ENCODE measurements at regions not wholly inside any gene's neighbourhood (a gene's known extent, or its start where the extent isn't known, plus 50 kb on each side); places are given as distances from the start of the nearest gene placed in this dataset.

- Histone ChIP-seq H3K4me3 (no peak overlapping the region), H3K4me1 (peaks cover 0 to 55% (median 4%) of the 10 kb centered on the region in 12 donors), H3K27ac (peak overlapping the region in 2 of 12 donors; percentile 9 to 18)
Measured at GRCh38 chr1:170306948-170307347, 161.2 kb downstream of the NTMT2 start.

GRCh38 chr1:170307426-170307825 is 161.7 kb downstream of the NTMT2 start:
- no peaks in the 10 kb centered on the region for H3K36me3 ChIP-seq
- peak overlapping the region in 1 of 12 donors; percentile 12 for H3K27ac ChIP-seq
- 48 to 67% (median 59%) methylated on average over 1 of the region's 1 CpG for WGBS, 4 donors
- peaks cover 0 to 55% (median 4%) of the 10 kb centered on the region in 12 donors for H3K4me1 ChIP-seq
- TF ChIP-seq CTCF (IDR thresholded peaks at IDR 0.05) (no peak), POLR2A (IDR thresholded peaks at IDR 0.05) (no peak)
- no peaks in the 10 kb centered on the region for H3K27me3 ChIP-seq
- DNase-seq (no peak), ATAC-seq (no peak)
- no peak overlapping the region for H3K4me3 ChIP-seq
- no peaks in the 10 kb centered on the region for H3K9me3 ChIP-seq
- intact Hi-C loops (cut with DNase I) = no loop called here

More at GRCh38 chr1:170306948-170307347, 161.2 kb downstream of the NTMT2 start:
- WGBS, 4 donors = 43 to 49% (median 48%) methylated on average over 2 of the region's 2 CpGs
- Histone ChIP-seq H3K27me3 (no peaks in the 10 kb centered on the region), H3K36me3 (no peaks in the 10 kb centered on the region), H3K9me3 (no peaks in the 10 kb centered on the region)
- ATAC-seq (no peak), DNase-seq (no peak)
- intact Hi-C loops (cut with DNase I) = no loop called here
- TF ChIP-seq CTCF (IDR thresholded peaks at IDR 0.05) = no peak
- no peak for TF ChIP-seq POLR2A (IDR thresholded peaks at IDR 0.05)

GRCh38 chr1:170309389-170310013 is 163.7 kb downstream of the NTMT2 start:
- peak overlapping the region in 2 of 12 donors; percentile 15 to 19 for H3K27ac ChIP-seq
- H3K9me3 ChIP-seq = no peaks in the 10 kb centered on the region
- ATAC-seq (peak; percentile 35 to 69 (median 60)), DNase-seq (peak in 2 of 5 donors; percentile 8 to 25)
- TF ChIP-seq POLR2A (IDR thresholded peaks at IDR 0.05) (no peak), CTCF (IDR thresholded peaks at IDR 0.05) (no peak)
- intact Hi-C loops (cut with DNase I) = loop anchor here in 1 of 10 donors (10.0 kb wide), 1 partner anchor 55 kb away; no protein-coding TSS in a partner anchor
- no peaks in the 10 kb centered on the region for H3K27me3 ChIP-seq
- WGBS, 4 donors = 52 to 59% (median 54%) methylated on average over 8 to 10 of the region's 10 CpGs
- H3K4me3 ChIP-seq = no peak overlapping the region
- H3K4me1 ChIP-seq = peaks cover 0 to 49% (median 4%) of the 10 kb centered on the region in 12 donors
- H3K36me3 ChIP-seq = no peaks in the 10 kb centered on the region

- WGBS, 4 donors = 77 to 92% (median 90%) methylated on average over 1 of the region's 1 CpG
- TF ChIP-seq CTCF (IDR thresholded peaks at IDR 0.05) (no peak), POLR2A (IDR thresholded peaks at IDR 0.05) (no peak)
- DNase-seq (no peak), ATAC-seq (no peak)
- peak overlapping the region in 1 of 12 donors; percentile 15 for H3K27ac ChIP-seq
- intact Hi-C loops (cut with DNase I) = loop anchor here in 1 of 10 donors (10.0 kb wide), 1 partner anchor 55 kb away; no protein-coding TSS in a partner anchor
- no peaks in the 10 kb centered on the region for H3K27me3 ChIP-seq
- H3K9me3 ChIP-seq = no peaks in the 10 kb centered on the region
- no peaks in the 10 kb centered on the region for H3K36me3 ChIP-seq
- H3K4me3 ChIP-seq = no peak overlapping the region
- H3K4me1 ChIP-seq = peaks cover 0 to 49% (median 4%) of the 10 kb centered on the region in 12 donors
Measured at GRCh38 chr1:170310014-170310405, 164.3 kb downstream of the NTMT2 start.

All from heart left ventricle (tissue), 16 donors.